ENCODE measurements at regions not wholly inside any gene's neighbourhood (a gene's known extent, or its start where the extent isn't known, plus 50 kb on each side); places are given as distances from the start of the nearest gene placed in this dataset.

DNA sequence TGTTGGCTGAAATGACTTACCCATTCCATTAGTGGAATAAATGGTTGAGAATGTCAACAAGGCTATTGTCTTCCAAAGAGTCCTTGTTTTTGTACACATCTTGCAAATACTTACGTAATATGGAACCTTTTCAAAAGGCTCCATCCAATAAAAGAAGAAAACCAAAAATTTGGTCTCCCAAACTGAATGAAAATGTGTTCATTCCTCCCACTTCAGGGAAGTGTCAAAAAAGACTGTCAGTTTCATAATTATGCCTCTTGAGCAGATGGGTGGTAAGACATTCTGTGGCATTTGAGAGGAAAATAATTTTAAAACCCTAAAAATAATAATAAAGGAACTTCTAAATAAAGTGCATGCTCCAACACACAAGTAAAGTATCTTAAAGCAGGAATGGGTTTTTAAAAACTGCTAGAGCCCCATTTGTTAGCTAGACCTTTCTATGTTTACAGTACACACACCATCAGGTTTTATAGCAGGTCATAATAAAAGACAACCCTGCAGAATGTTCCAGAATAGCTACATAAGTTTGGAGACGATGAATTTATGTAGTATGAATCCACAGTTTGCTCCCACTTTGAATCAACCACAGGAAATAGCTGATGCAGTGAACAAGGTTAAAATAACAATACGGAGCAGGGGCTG, 843.7 kb downstream of the LRRTM4 start:
- POLR2A ChIA-PET = no interaction called here
- TF ChIP-seq, protein P1, sequence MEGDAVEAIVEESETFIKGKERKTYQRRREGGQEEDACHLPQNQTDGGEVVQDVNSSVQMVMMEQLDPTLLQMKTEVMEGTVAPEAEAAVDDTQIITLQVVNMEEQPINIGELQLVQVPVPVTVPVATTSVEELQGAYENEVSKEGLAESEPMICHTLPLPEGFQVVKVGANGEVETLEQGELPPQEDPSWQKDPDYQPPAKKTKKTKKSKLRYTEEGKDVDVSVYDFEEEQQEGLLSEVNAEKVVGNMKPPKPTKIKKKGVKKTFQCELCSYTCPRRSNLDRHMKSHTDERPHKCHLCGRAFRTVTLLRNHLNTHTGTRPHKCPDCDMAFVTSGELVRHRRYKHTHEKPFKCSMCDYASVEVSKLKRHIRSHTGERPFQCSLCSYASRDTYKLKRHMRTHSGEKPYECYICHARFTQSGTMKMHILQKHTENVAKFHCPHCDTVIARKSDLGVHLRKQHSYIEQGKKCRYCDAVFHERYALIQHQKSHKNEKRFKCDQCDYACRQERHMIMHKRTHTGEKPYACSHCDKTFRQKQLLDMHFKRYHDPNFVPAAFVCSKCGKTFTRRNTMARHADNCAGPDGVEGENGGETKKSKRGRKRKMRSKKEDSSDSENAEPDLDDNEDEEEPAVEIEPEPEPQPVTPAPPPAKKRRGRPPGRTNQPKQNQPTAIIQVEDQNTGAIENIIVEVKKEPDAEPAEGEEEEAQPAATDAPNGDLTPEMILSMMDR (IDR thresholded peaks at IDR 0.05; ENCODE audit: insufficient read depth, low read depth, low read length) = no peak
- no peaks in the 10 kb centered on the region for H3K36me3 ChIP-seq (ENCODE audit: control insufficient read depth, insufficient read depth, low read length)
- DNase-seq (ENCODE audit: low read depth) = no peak
- CTCF ChIA-PET = no interaction called here
- no peaks in the 10 kb centered on the region for H3K27me3 ChIP-seq (ENCODE audit: control insufficient read depth, insufficient read depth, low read length)
- no peak overlapping the region for H3K4me3 ChIP-seq (ENCODE audit: low read depth, low read length)

DNA sequence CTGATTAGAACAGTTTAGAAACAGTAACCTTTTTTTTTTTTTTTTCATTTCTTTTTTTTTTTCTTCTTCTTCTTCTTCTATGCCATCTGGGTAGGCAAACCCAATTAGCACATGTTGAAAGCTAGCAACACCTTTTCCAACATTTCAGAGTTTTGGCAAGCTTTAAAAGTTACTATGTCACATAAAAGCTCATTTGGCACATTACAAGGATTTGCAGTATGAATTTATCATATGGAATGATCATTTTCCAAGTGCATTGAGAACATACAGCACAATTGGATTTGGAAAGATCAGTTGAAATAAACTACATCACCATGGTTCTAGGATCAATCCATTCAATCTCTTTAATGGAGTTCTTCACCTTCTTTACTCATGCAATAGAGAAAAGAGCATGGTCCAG, 847.0 kb downstream of the LRRTM4 start:
- Histone ChIP-seq H3K36me3 (ENCODE audit: control insufficient read depth, insufficient read depth, low read length) (no peaks in the 10 kb centered on the region), H3K4me3 (ENCODE audit: low read depth, low read length) (no peak overlapping the region), H3K27me3 (ENCODE audit: control insufficient read depth, insufficient read depth, low read length) (no peaks in the 10 kb centered on the region)
- no peak for DNase-seq (ENCODE audit: low read depth)
- POLR2A ChIA-PET = no interaction called here
- TF ChIP-seq, protein P1 (IDR thresholded peaks at IDR 0.05; ENCODE audit: insufficient read depth, low read depth, low read length) = no peak
- CTCF ChIA-PET = no interaction called here

DNA sequence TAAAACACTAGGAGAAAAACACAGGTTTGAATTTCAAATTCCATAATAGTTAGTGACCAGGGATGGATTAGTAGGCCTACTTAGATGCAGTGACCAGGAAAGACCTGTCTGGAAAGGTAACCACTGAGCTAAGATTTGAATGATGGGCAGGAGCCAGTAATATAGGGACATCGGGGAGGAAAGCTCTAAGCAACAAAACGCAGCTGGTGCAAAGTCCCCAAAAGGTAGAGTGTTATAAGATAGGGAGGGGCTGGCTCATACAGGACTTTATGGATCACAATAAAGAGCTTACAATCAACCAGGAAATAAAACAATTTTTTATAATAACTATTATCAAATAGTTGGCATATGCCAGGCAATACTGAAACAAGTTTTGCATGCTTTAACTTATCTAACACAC, 849.4 kb downstream of the LRRTM4 start:
- CTCF ChIA-PET = no interaction called here
- no peak for DNase-seq (ENCODE audit: low read depth)
- POLR2A ChIA-PET = no interaction called here
- TF ChIP-seq, protein P1 (IDR thresholded peaks at IDR 0.05; ENCODE audit: insufficient read depth, low read depth, low read length) = no peak
- Histone ChIP-seq H3K27me3 (ENCODE audit: control insufficient read depth, insufficient read depth, low read length) (no peaks in the 10 kb centered on the region), H3K36me3 (ENCODE audit: control insufficient read depth, insufficient read depth, low read length) (no peaks in the 10 kb centered on the region), H3K4me3 (ENCODE audit: low read depth, low read length) (no peak overlapping the region)

DNA sequence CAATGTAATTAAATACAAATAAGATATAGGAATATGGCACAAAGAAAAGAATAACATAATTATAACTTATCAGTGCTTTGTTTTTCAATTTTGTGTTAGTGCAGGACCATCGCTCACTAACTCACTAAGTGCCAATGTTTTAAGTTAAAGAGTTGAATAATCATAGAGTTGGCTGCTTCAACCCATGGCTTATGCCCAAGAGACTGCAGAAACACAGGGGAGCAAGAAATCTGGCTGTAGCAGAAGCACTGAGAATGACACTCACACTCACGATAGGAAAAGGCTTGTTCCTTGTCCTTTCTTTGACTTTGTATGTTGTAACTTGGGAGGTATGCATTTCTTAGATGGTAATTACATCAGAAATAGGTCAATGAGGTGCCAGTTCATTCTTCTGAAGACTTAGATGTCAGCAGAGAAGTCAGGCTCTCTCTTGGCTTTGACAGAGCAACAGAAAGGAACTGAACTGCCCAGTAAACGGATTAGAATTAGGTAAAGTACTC, 852.2 kb downstream of the LRRTM4 start:
- Histone ChIP-seq H3K36me3 (ENCODE audit: control insufficient read depth, insufficient read depth, low read length) (no peaks in the 10 kb centered on the region), H3K27me3 (ENCODE audit: control insufficient read depth, insufficient read depth, low read length) (no peaks in the 10 kb centered on the region), H3K4me3 (ENCODE audit: low read depth, low read length) (no peak overlapping the region)
- DNase-seq (ENCODE audit: low read depth) = no peak
- POLR2A ChIA-PET = no interaction called here
- CTCF ChIA-PET = no interaction called here
- TF ChIP-seq, protein P1 (IDR thresholded peaks at IDR 0.05; ENCODE audit: insufficient read depth, low read depth, low read length) = no peak

DNA sequence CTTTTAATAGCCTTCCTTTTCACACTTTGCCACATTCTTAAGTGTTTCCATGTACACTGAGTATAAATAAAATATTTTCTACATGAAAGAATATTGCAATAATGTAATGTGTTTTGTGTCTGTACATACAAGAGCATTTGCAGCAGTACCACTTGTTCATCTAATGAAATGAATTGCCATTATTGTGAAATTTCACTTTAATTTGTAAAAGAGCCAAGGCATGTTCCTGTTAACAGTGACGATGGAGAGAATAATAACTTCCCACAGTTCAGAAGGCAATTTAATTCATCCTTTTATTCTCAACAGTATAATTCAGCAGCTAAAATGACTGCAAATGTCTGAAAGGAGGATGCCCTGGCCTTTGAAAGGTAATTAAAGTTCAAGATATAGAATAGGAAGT, 853.9 kb downstream of the LRRTM4 start:
- no peak overlapping the region for H3K4me3 ChIP-seq (ENCODE audit: low read depth, low read length)
- no peaks in the 10 kb centered on the region for H3K36me3 ChIP-seq (ENCODE audit: control insufficient read depth, insufficient read depth, low read length)
- ChIA-PET POLR2A (no interaction called here), CTCF (no interaction called here)
- no peak for DNase-seq (ENCODE audit: low read depth)
- H3K27me3 ChIP-seq (ENCODE audit: control insufficient read depth, insufficient read depth, low read length) = no peaks in the 10 kb centered on the region
- TF ChIP-seq, protein P1 (IDR thresholded peaks at IDR 0.05; ENCODE audit: insufficient read depth, low read depth, low read length) = no peak

All from BJ (cell line).